Tibial nerve (tissue), 4 donors: ENCODE measurements at regions not wholly inside any gene's neighbourhood (a gene's known extent, or its start where the extent isn't known, plus 50 kb on each side); places are given as distances from the start of the nearest gene placed in this dataset.

Experiments used
- DNase-seq, 2 donors: peaks; one replicate each; pipeline ENCODE4 v3.0.0-alpha.2; 2019; ENCODE audit warnings: low spot score in 2 of 2
- H3K27ac ChIP-seq, 4 donors: fragments of 200-600 bp; sonication (generic) in 3 of 4; one replicate each; pipeline ENCODE4 v1.5.1; 2017 to 2019; ENCODE audit warnings: mild to moderate bottlenecking in 1 of 4
- H3K27me3 ChIP-seq, 2 donors: fragments of 200-600 bp; sonication (generic) in 1 of 2; one replicate each; pipeline versions ENCODE4 v1.5.1 to v1.6.0; 2017 to 2019
- H3K36me3 ChIP-seq, 3 donors: fragments of 200-600 bp; sonication (generic); one replicate each; pipeline ENCODE4 v1.5.1; 2018 to 2019
- H3K4me1 ChIP-seq, 4 donors: fragments of 200-600 bp; sonication (generic) in 3 of 4; one replicate each; pipeline ENCODE4 v1.5.1; 2017 to 2019
- H3K4me3 ChIP-seq, 4 donors: fragments of 200-600 bp; sonication (generic) in 3 of 4; one replicate each; pipeline ENCODE4 v1.5.1; 2017 to 2019; ENCODE audit warnings: mild to moderate bottlenecking in 1 of 4, moderate library complexity in 1 of 4
- H3K9me3 ChIP-seq, 4 donors: fragments of 200-600 bp; sonication (generic) in 3 of 4; one replicate each; pipeline ENCODE4 v1.5.1; 2017 to 2019
- EP300 ChIP-seq, 2 donors: sonication (generic); formaldehyde crosslinking; IDR thresholded peaks; one replicate each; pipeline ENCODE4 v1.6.1; 2017; ENCODE audit warnings: antibody characterized with exemption in 2 of 2, mild to moderate bottlenecking in 1 of 2
- POLR2A ChIP-seq, 2 donors: fragments of 450-650 bp; IDR thresholded peaks; one replicate each; pipeline ENCODE4 v1.6.1; 2017; ENCODE audit warnings: antibody characterized with exemption in 2 of 2, mild to moderate bottlenecking in 2 of 2, moderate library complexity in 2 of 2
- WGBS, 2 donors: methylation state at CpG; one replicate each; pipeline ENCODE4 v1.1.5; 2018; 5-methylcytosine and 5-hydroxymethylcytosine counted together
- TF ChIP-seq, protein P1 (sequence below), 5 experiments: fragments of 200-600 bp in 3 of 5; fragments of 450-650 bp in 2 of 5; sonication (generic) in 3 of 5; IDR thresholded peaks; one replicate each; pipeline ENCODE4 v1.5.1; 2016 to 2019; ENCODE audit warnings: antibody characterized with exemption in 5 of 5, mild to moderate bottlenecking in 3 of 5, moderate library complexity in 2 of 5

DNA sequence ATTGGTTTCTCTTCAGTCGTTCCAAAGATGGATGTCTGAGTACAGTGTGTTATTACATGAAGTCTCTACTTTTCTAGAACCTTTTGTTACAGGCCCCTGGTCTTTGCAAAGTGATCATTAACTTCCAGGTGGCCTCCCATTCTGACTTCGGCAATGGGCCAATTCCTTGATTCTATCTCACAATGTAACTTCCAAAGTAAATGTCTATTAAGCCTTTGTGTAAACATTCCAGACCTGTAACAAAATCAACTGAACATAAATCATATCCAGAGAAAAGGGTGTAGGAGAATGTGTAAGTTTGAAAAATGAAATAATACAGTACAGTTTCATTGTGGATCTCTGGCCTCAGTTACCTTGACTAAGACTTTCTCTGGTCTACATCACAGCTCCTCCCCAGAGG is 187.8 kb upstream of the JAG1 start:
- Histone ChIP-seq H3K4me1 (peaks cover 0 to 39% (median 0%) of the 10 kb centered on the region in 4 donors), H3K36me3 (no peaks in the 10 kb centered on the region), H3K27ac (no peak overlapping the region), H3K4me3 (no peak overlapping the region), H3K9me3 (no peaks in the 10 kb centered on the region), H3K27me3 (no peaks in the 10 kb centered on the region)
- no peak for TF ChIP-seq EP300 (IDR thresholded peaks at IDR 0.05)
- TF ChIP-seq, protein P1, sequence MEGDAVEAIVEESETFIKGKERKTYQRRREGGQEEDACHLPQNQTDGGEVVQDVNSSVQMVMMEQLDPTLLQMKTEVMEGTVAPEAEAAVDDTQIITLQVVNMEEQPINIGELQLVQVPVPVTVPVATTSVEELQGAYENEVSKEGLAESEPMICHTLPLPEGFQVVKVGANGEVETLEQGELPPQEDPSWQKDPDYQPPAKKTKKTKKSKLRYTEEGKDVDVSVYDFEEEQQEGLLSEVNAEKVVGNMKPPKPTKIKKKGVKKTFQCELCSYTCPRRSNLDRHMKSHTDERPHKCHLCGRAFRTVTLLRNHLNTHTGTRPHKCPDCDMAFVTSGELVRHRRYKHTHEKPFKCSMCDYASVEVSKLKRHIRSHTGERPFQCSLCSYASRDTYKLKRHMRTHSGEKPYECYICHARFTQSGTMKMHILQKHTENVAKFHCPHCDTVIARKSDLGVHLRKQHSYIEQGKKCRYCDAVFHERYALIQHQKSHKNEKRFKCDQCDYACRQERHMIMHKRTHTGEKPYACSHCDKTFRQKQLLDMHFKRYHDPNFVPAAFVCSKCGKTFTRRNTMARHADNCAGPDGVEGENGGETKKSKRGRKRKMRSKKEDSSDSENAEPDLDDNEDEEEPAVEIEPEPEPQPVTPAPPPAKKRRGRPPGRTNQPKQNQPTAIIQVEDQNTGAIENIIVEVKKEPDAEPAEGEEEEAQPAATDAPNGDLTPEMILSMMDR (IDR thresholded peaks at IDR 0.05), result no peak
- 70 to 73% methylated on average over 2 of the region's 2 CpGs for WGBS, 2 donors
- DNase-seq, result no peak

DNA sequence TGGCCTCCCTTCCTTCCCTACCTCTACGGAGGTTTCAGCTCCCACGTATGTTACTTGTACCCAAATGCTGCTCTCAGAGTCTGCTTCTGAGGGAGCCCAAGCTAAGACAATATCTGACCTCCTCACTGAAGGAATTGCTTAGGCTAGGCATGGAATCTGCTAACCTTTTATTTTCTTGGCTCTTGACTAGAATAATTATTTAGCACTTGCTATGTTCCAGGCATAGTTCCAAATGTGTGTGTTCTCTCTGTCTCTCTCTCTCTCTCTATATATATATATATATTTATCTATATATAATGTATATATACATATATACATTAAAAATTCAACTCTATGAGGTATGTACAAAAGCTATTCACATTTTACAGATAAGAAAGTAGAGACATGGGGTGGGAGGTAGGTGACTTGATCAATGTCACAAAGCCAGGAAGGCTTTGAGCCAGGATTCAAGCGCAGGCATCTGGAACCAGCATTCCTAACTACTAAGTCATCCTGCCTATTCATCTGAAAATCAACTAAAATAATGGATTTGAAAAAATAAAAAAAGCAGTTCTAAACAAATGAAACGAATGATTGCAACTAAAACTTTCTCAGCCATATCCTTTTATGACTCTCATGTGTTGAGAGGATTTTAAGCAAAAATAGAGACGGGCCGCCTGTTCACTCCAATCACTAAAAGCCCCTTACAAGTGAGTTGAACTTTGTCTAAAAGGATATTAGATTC is 189.7 kb upstream of the JAG1 start:
- TF ChIP-seq, protein P1 (IDR thresholded peaks at IDR 0.05), result no peak
- no peak for TF ChIP-seq EP300 (IDR thresholded peaks at IDR 0.05)
- H3K36me3 ChIP-seq, result no peaks in the 10 kb centered on the region
- no peak for DNase-seq
- no peaks in the 10 kb centered on the region for H3K9me3 ChIP-seq
- H3K27me3 ChIP-seq, result no peaks in the 10 kb centered on the region
- H3K4me1 ChIP-seq, result peaks cover 0 to 27% (median 0%) of the 10 kb centered on the region in 4 donors
- 15 to 20% methylated on average over 5 to 6 of the region's 6 CpGs for WGBS, 2 donors
- H3K4me3 ChIP-seq, result no peak overlapping the region
- peak overlapping the region in 3 of 4 donors; percentile 45 to 66 (median 57) for H3K27ac ChIP-seq

DNA sequence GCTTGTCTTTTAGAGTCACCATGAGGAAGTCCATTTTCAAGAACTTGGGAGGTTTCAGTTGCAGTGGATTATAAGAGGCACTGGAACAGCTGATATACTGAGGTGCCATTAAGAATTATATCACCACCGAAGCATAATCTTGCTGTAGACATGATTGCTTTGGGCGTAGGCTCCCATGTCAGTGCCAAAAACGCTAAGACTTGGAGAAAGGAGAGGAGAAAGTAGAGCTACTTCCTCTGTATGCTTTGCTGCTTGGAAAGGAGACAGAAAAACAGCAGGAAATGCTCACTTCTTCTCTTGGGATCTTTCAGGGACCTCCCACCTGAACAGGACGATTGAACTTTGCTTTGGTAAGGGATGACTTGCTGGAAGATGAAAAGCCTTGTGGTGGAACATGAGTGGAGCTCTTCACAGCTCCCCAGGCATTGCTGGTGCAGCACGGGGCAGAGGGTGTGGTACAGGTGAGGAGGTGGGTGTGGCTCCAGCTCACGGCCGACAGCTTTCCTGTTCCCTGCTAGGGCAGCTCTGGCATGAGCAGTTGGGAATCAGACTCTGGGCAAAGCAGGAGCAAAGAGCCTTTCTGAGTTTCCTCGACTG is 190.4 kb upstream of the JAG1 start:
- TF ChIP-seq POLR2A (IDR thresholded peaks at IDR 0.05) (no peak), EP300 (IDR thresholded peaks at IDR 0.05) (no peak)
- TF ChIP-seq, protein P1 (IDR thresholded peaks at IDR 0.05), result no peak
- Histone ChIP-seq H3K27me3 (no peaks in the 10 kb centered on the region), H3K27ac (peak overlapping the region in 3 of 4 donors; percentile 45 to 66 (median 57)), H3K36me3 (no peaks in the 10 kb centered on the region), H3K4me3 (no peak overlapping the region), H3K9me3 (no peaks in the 10 kb centered on the region), H3K4me1 (peaks cover 0 to 27% (median 0%) of the 10 kb centered on the region in 4 donors)
- DNase-seq, result peak in 1 of 2 donors; percentile 23
- WGBS, 2 donors, result 32 to 40% methylated on average over 8 of the region's 8 CpGs

DNA sequence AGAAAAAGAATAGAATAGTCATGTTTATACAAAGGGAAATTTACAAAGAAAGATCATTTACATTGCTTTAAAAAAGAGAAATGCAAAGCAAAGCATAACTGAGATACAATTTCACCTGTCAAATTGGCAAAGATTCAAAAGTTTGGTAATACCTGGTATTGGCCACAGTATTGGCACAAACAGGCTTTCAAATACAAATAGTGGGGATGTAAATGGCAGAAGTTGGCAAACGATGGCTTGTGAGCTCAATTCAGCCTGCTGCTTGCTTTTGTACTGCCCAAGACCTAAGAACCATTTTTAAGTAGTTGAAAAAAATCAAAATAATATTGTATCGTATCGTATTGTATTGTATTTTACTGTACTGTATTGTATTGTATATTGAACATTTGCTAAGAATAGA is 194.5 kb upstream of the JAG1 start:
- Histone ChIP-seq H3K9me3 (no peaks in the 10 kb centered on the region), H3K36me3 (no peaks in the 10 kb centered on the region), H3K4me1 (peaks cover 0 to 18% (median 0%) of the 10 kb centered on the region in 4 donors)

DNA sequence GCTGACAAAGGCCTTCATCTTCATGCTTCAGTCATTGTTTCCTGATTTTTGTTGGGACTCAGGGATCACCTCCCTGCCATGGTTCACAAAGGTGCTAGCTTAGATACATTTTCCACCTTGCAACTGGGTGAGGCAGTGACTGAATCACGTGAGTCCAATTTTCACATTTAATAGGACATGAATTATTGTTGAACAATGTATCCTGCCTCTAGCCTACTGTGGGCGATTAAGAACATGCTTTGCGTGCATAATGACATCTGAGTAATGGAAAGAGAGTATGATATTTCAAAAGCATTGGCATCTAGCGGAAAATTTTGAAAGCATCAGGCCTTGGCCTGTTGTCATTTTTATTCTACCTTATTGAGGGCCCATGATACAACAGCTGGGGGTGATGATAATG is 199.2 kb upstream of the JAG1 start:
- no peaks in the 10 kb centered on the region for H3K9me3 ChIP-seq
- H3K4me1 ChIP-seq, result peaks cover 0 to 18% (median 3%) of the 10 kb centered on the region in 4 donors
- no peak overlapping the region for H3K4me3 ChIP-seq
- no peaks in the 10 kb centered on the region for H3K36me3 ChIP-seq
- H3K27me3 ChIP-seq, result no peaks in the 10 kb centered on the region
- TF ChIP-seq EP300 (IDR thresholded peaks at IDR 0.05) (no peak), POLR2A (IDR thresholded peaks at IDR 0.05) (no peak)
- TF ChIP-seq, protein P1 (IDR thresholded peaks at IDR 0.05), result no peak
- no peak overlapping the region for H3K27ac ChIP-seq
- DNase-seq, result no peak
- WGBS, 2 donors, result 97 to 98% methylated on average over 4 of the region's 4 CpGs

More for the DNA sequence above, 194.5 kb upstream of the JAG1 start:
- no peak for DNase-seq
- TF ChIP-seq EP300 (IDR thresholded peaks at IDR 0.05), result no peak
- no peak for TF ChIP-seq POLR2A (IDR thresholded peaks at IDR 0.05)
- TF ChIP-seq, protein P1 (IDR thresholded peaks at IDR 0.05), result no peak
- no peaks in the 10 kb centered on the region for H3K27me3 ChIP-seq
- no peak overlapping the region for H3K4me3 ChIP-seq
- WGBS, 2 donors, result 88 to 95% methylated on average over 3 of the region's 3 CpGs
- H3K27ac ChIP-seq, result no peak overlapping the region
